GM12878 (cell line): ENCODE measurements at regions not wholly inside any gene's neighbourhood (a gene's known extent, or its start where the extent isn't known, plus 50 kb on each side); places are given as distances from the start of the nearest gene placed in this dataset.

ENCODE experiments used
- ATAC-seq: fragments of 200-7000 bp; cut with Tn5 transposase; 3 replicates; pipeline ENCODE4 v1.9.1; 2020; ENCODE audit warnings: mild to moderate bottlenecking, moderate library complexity
- BruUV-seq: library from RNA; stranded (reverse); fragments of 400-500 nt; replicated peaks from 2 replicates; lab custom pipeline; 2021; lab: Mats Ljungman, UMichigan
- CTCF ChIA-PET: fragments of 300-600 bp; sonication (Branson Sonifier 250); formaldehyde crosslinking; extraction: SDS; loops from one replicate; lab custom pipeline; 2021; ENCODE audit warnings: inconsistent platforms; lab: Yijun Ruan, JAX
- POLR2A ChIA-PET: fragments of 350-600 bp; formaldehyde crosslinking; extraction: SDS; loops from one replicate; lab custom pipeline; 2021; ENCODE audit warnings: inconsistent platforms; lab: Charles Lee
- RAD21 ChIA-PET: fragments of 300-600 bp; sonication (Branson Sonifier 250); formaldehyde crosslinking; loops from one replicate; lab custom pipeline; 2023; ENCODE audit warnings: antibody characterized with exemption; ENCODE audit not compliant: unreplicated experiment; lab: Charles Lee
- SMC1A ChIA-PET: fragments of 300-600 bp; sonication (Branson Sonifier 250); formaldehyde crosslinking; loops from one replicate; lab custom pipeline; 2023; ENCODE audit not compliant: unreplicated experiment, uncharacterized antibody; lab: Charles Lee
- DNase-seq: peaks from one replicate; pipeline ENCODE4 v3.0.0-alpha.2; 2011; ENCODE audit warnings: low read depth, low spot score
- FAIRE-seq: peaks from 3 replicates; lab custom pipeline; 2011; peaks lifted over from hg19 to GRCh38; lab: Jason Lieb, UNC
- H2AFZ ChIP-seq: 2 replicates; pipeline ENCODE4 v1.6.0; 2011; ENCODE audit warnings: low read depth, low read length, control low read depth; ENCODE audit not compliant: control insufficient read depth
- H3K27ac ChIP-seq: 2 replicates; pipeline ENCODE4 v1.5.1; 2011; ENCODE audit warnings: control low read depth; ENCODE audit not compliant: control insufficient read depth, insufficient read depth
- H3K27me3 ChIP-seq, 2 experiments: replicated peaks in 1 of 2; 2 replicates each; pipeline versions ENCODE4 v1.6.0 to v1.6.1; 2011; ENCODE audit warnings: low read length in 1 of 2; ENCODE audit not compliant: control insufficient read depth in 2 of 2, insufficient read depth in 2 of 2
- H3K36me3 ChIP-seq, 2 experiments: 2 replicates each; pipeline ENCODE4 v1.5.1; 2011; ENCODE audit warnings: low read length in 1 of 2; ENCODE audit not compliant: control insufficient read depth in 2 of 2, insufficient read depth in 2 of 2
- H3K4me1 ChIP-seq: 2 replicates; pipeline ENCODE4 v1.6.1; 2011; ENCODE audit warnings: mild to moderate bottlenecking, low read length, moderate library complexity, mixed read lengths; ENCODE audit not compliant: control insufficient read depth, insufficient read depth
- H3K4me2 ChIP-seq: 2 replicates; pipeline ENCODE4 v1.6.0; 2011; ENCODE audit warnings: control low read depth; ENCODE audit not compliant: control insufficient read depth, insufficient read depth
- H3K4me3 ChIP-seq: fragments of 200-600 bp; sonication (generic); 2 replicates; pipeline ENCODE4 v1.5.1; 2016
- H3K79me2 ChIP-seq: 2 replicates; pipeline ENCODE4 v1.6.0; 2011; ENCODE audit warnings: low read length; ENCODE audit not compliant: control insufficient read depth, insufficient read depth
- H3K9ac ChIP-seq: 2 replicates; pipeline ENCODE4 v1.8.0; 2011; ENCODE audit warnings: low read length, control low read depth, mixed read lengths; ENCODE audit not compliant: control insufficient read depth, insufficient read depth
- H3K9me3 ChIP-seq: replicated peaks from 3 replicates; pipeline ENCODE4 v1.5.1; 2011; ENCODE audit warnings: mild to moderate bottlenecking, low read length; ENCODE audit not compliant: control insufficient read depth, insufficient read depth
- H4K20me1 ChIP-seq: 2 replicates; pipeline ENCODE4 v1.6.0; 2011; ENCODE audit not compliant: control insufficient read depth, insufficient read depth
- ASH2L ChIP-seq: fragments of 300-600, 200-600 bp; sonication (generic); IDR thresholded peaks from 2 replicates; pipeline ENCODE4 v1.6.1; 2017; ENCODE audit warnings: low read depth, mild to moderate bottlenecking, borderline replicate concordance
- EED ChIP-seq: sonication (generic); IDR thresholded peaks from 2 replicates; pipeline ENCODE4 v1.6.1; 2016; ENCODE audit warnings: antibody characterized with exemption, low read depth
- EZH2 ChIP-seq: IDR thresholded peaks from 2 replicates; pipeline ENCODE4 v1.6.1; 2012; ENCODE audit warnings: low read depth, mild to moderate bottlenecking, control low read depth, inconsistent platforms, low read length, borderline replicate concordance; ENCODE audit not compliant: control insufficient read depth
- IKZF1 ChIP-seq: fragments of 450-650 bp; conservative IDR thresholded peaks from 2 replicates; pipeline ENCODE4 v1.6.1; 2017; ENCODE audit warnings: antibody characterized with exemption, mild to moderate bottlenecking
- MLLT1 ChIP-seq: fragments of 450-650 bp; IDR thresholded peaks from 2 replicates; pipeline ENCODE4 v1.6.1; 2016; ENCODE audit warnings: mild to moderate bottlenecking
- RB1 ChIP-seq: fragments of 450-650 bp; formaldehyde crosslinking; IDR thresholded peaks from 2 replicates; pipeline ENCODE4 v1.6.1; 2017; ENCODE audit warnings: mild to moderate bottlenecking, borderline replicate concordance
- STAT1 ChIP-seq: fragments of 450-650 bp; conservative IDR thresholded peaks from 2 replicates; pipeline ENCODE4 v1.6.1; 2014; ENCODE audit warnings: antibody characterized with exemption, mild to moderate bottlenecking
- USF1 ChIP-seq: IDR thresholded peaks from 2 replicates; pipeline ENCODE4 v1.6.1; 2011; ENCODE audit warnings: borderline replicate concordance, low read depth, mild to moderate bottlenecking, moderate library complexity, mixed read lengths, low read length; ENCODE audit not compliant: insufficient read depth; ENCODE audit errors: extremely low read length
- ZBTB33 ChIP-seq: fragments of 450-650 bp; IDR thresholded peaks from 2 replicates; pipeline ENCODE4 v1.6.1; 2017; ENCODE audit warnings: mild to moderate bottlenecking
- ZNF24 ChIP-seq: fragments of 450-650 bp; IDR thresholded peaks from 2 replicates; pipeline ENCODE4 v1.6.1; 2017; ENCODE audit warnings: antibody characterized with exemption, mild to moderate bottlenecking
- ZNF274 ChIP-seq: IDR thresholded peaks from one replicate; pipeline ENCODE4 v1.8.0; 2011; ENCODE audit not compliant: insufficient read length, insufficient read depth
- WGBS: methylation state at CpG from one replicate; pipeline ENCODE4 v1.1.6; 2016; ENCODE audit warnings: low lambda C conversion rate; ENCODE audit not compliant: insufficient replicate concordance, insufficient coverage; ENCODE audit errors: missing lambda C conversion rate; 5-methylcytosine and 5-hydroxymethylcytosine counted together
- in situ Hi-C: fragments of 300-500 bp; cut with MboI; formaldehyde crosslinking; loops from 9 replicates; pipeline ENCODE4 v1.14.3; 2018; ENCODE audit warnings: mixed read lengths
- intact Hi-C: fragments of 100-400 bp; cut with micrococcal nuclease; formaldehyde crosslinking; loops from one replicate; pipeline ENCODE4 v1.14.2; 2022; ENCODE audit not compliant: unreplicated experiment

- no peaks in the 10 kb centered on the region for H3K9me3 ChIP-seq
- SMC1A ChIA-PET: no interaction called here
- 16% methylated on average over 5 of the region's 5 CpGs for WGBS
- no peak for DNase-seq
- no peaks in the 10 kb centered on the region for H3K36me3 ChIP-seq
- no peak overlapping the region for H3K27ac ChIP-seq
- no peaks in the 10 kb centered on the region for H4K20me1 ChIP-seq
- H3K4me1 ChIP-seq: no peaks in the 10 kb centered on the region
- no peak overlapping the region for H3K9ac ChIP-seq
- H3K4me3 ChIP-seq: no peak overlapping the region
- no peak for TF ChIP-seq ASH2L
- no peak for TF ChIP-seq RB1
- no peak for TF ChIP-seq EZH2
- no peak for TF ChIP-seq EED
- H3K27me3 ChIP-seq: no peaks in the 10 kb centered on the region
- in situ Hi-C loops: no loop called here
- intact Hi-C loops: no loop called here
- RAD21 ChIA-PET: no interaction called here
- no peak overlapping the region for H3K4me2 ChIP-seq
- CTCF ChIA-PET: no interaction called here
- no peaks in the 10 kb centered on the region for H3K79me2 ChIP-seq
- no TSS peak for BruUV-seq
- FAIRE-seq: no peak
- POLR2A ChIA-PET: no interaction called here
- no peak overlapping the region for H2AFZ ChIP-seq
- ATAC-seq: no peak
Measured at GRCh38 chr16:49013727-49014080, 267.9 kb downstream of the CBLN1 start.

- H3K4me1 ChIP-seq: no peaks in the 10 kb centered on the region
- no peak overlapping the region for H3K9ac ChIP-seq
- in situ Hi-C loops: no loop called here
- BruUV-seq: no TSS peak
- no peaks in the 10 kb centered on the region for H3K27me3 ChIP-seq
- no peak overlapping the region for H3K4me3 ChIP-seq
- 23% methylated on average over 17 of the region's 21 CpGs for WGBS
- no peaks in the 10 kb centered on the region for H4K20me1 ChIP-seq
- ChIA-PET CTCF (no interaction called here), RAD21 (no interaction called here), SMC1A (no interaction called here), POLR2A (no interaction called here)
- H3K27ac ChIP-seq: no peak overlapping the region
- no peaks in the 10 kb centered on the region for H3K9me3 ChIP-seq
- H3K36me3 ChIP-seq: no peaks in the 10 kb centered on the region
- FAIRE-seq: no peak
- H3K4me2 ChIP-seq: no peak overlapping the region
- intact Hi-C loops: no loop called here
- ATAC-seq: no peak
- no peak overlapping the region for H2AFZ ChIP-seq
- no peak for DNase-seq
- no peaks in the 10 kb centered on the region for H3K79me2 ChIP-seq
- no peak for TF ChIP-seq USF1
- no peak for TF ChIP-seq STAT1
- TF ChIP-seq ZNF274: no peak
- no peak for TF ChIP-seq ZNF24
- no peak for TF ChIP-seq IKZF1
- no peak for TF ChIP-seq ZBTB33
- no peak for TF ChIP-seq MLLT1
Measured at GRCh38 chr16:49012961-49013726, 268.5 kb downstream of the CBLN1 start.
